ENCODE measurements at regions not wholly inside any gene's neighbourhood (a gene's known extent, or its start where the extent isn't known, plus 50 kb on each side); places are given as distances from the start of the nearest gene placed in this dataset.
A peak's percentile ranks its signal among the peaks of the same experiment; 100 is the strongest.
"Not testable (repeated sequence)": the region's sequence is repeated elsewhere in the genome, so short reads cannot be mapped to it uniquely, and the experiment has no call there.

DNA sequence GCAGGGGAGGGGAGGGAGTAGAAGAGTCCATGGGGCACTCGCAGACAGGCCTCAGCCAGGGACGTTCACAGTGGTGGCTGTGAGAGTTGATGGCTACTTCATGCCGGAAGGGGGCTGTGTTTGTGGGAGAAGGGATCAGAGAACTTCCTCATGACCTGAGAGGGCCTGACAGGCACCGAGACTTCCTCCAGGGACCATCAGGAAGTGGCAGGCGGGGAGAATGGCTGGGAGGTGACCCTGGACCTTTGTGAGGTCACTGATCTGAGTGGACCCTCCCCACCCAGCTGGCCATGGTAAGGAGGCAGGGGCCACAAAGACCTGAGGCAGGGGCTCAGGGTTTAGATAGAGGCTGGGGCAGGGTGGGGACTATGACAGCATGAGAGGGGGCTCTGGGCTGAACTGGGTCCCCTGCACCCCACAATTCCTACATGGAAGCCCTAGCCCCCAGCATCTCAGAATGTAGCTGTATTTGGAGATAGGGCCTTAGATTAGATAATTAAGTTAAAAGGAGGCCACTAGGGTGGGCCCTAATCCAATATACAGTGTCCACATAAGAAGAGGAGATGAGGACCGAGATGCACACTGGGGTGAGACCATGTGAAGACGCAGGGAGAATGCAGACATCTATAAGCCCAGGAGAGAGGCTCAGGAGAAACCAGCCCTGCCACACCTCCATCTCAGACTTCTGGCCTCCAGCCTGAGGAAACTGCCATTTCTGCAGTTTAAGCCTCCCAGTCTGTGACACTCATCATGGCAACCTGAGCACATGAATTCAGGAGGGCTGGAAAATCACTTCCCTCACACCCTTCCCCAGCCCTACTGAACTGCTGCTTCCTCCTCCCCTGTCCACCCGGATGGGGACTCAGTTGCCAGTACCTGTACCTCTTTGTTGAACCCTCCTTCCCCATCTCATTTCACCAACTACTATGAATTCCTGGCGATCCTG is 273.9 kb upstream of the ZNF32 start:
- Histone ChIP-seq H3K4me1 (no peaks in the 10 kb centered on the region), H3K9me3 (no peaks in the 10 kb centered on the region), H3K36me3 (no peaks in the 10 kb centered on the region), H3K27me3 (no peaks in the 10 kb centered on the region), H3K27ac (no peak overlapping the region), H3K4me3 (no peak overlapping the region)
- 66 to 71% methylated on average over 9 of the region's 9 CpGs for WGBS, 2 donors
- no peak for DNase-seq
- ATAC-seq (ENCODE audit: low FRiP score in 2 of 2): peak in 1 of 2 donors; percentile 32
- no peak for TF ChIP-seq POLR2AphosphoS5 (IDR thresholded peaks at IDR 0.05)
- TF ChIP-seq, protein P1, sequence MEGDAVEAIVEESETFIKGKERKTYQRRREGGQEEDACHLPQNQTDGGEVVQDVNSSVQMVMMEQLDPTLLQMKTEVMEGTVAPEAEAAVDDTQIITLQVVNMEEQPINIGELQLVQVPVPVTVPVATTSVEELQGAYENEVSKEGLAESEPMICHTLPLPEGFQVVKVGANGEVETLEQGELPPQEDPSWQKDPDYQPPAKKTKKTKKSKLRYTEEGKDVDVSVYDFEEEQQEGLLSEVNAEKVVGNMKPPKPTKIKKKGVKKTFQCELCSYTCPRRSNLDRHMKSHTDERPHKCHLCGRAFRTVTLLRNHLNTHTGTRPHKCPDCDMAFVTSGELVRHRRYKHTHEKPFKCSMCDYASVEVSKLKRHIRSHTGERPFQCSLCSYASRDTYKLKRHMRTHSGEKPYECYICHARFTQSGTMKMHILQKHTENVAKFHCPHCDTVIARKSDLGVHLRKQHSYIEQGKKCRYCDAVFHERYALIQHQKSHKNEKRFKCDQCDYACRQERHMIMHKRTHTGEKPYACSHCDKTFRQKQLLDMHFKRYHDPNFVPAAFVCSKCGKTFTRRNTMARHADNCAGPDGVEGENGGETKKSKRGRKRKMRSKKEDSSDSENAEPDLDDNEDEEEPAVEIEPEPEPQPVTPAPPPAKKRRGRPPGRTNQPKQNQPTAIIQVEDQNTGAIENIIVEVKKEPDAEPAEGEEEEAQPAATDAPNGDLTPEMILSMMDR (IDR thresholded peaks at IDR 0.05): no peak
- no peak for TF ChIP-seq EP300 (IDR thresholded peaks at IDR 0.05)
- TF ChIP-seq POLR2A (IDR thresholded peaks at IDR 0.05): no peak

DNA sequence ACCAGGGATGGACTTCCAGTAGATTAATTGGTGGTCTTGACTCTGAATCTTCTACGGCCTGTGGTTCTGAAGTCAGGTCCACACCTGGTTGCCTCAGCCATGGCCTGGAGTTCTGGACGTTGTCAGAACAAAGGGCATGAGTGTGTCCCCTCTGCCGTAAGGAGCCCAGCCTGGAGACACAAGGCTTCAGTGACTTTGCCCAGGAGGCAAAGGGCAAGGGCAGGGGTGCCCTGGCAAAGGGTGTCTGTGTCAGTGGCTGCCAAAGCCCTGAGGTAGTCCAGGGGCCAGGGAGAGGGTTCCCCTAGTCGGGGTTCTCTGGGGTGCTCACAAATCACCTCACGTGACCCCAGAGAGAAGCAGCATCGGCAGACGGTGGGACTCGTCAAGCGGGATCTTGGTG is 273.2 kb upstream of the ZNF32 start:
- ATAC-seq (ENCODE audit: low FRiP score in 2 of 2) (no peak), DNase-seq (no peak)
- H3K9me3 ChIP-seq: no peaks in the 10 kb centered on the region
- no peaks in the 10 kb centered on the region for H3K4me1 ChIP-seq
- WGBS, 2 donors: 84 to 100% methylated on average over 1 to 9 of the region's 9 CpGs
- TF ChIP-seq POLR2A (IDR thresholded peaks at IDR 0.05): no peak
- TF ChIP-seq, protein P1 (IDR thresholded peaks at IDR 0.05): no peak
- TF ChIP-seq EP300 (IDR thresholded peaks at IDR 0.05): no peak
- TF ChIP-seq POLR2AphosphoS5 (IDR thresholded peaks at IDR 0.05): no peak
- H3K4me3 ChIP-seq: no peak overlapping the region
- H3K27ac ChIP-seq: no peak overlapping the region
- no peaks in the 10 kb centered on the region for H3K36me3 ChIP-seq
- H3K27me3 ChIP-seq: no peaks in the 10 kb centered on the region

DNA sequence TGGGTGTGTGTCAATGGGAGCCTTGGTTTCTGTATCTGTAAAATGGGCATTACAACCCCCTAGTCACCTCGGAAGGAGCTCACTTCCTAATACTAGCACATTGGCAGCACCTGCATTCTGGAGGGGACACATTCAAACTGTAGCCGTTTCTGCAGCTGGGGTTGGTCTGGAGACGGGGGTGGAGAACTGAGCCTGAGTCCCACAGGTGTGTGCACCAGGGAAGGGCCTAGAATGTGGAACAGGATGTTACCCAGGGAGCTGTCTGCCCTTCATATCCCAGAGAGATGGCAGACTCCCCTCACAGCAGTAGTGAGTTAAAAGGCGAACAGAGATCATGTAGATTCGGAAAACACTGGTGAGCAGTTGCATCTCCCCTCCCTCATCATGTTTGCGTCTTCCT is 272.8 kb upstream of the ZNF32 start:
- H3K27me3 ChIP-seq: no peaks in the 10 kb centered on the region
- DNase-seq (no peak), ATAC-seq (ENCODE audit: low FRiP score in 2 of 2) (no peak)
- no peaks in the 10 kb centered on the region for H3K4me1 ChIP-seq
- H3K9me3 ChIP-seq: no peaks in the 10 kb centered on the region
- no peak for TF ChIP-seq POLR2AphosphoS5 (IDR thresholded peaks at IDR 0.05)
- TF ChIP-seq POLR2A (IDR thresholded peaks at IDR 0.05): no peak
- TF ChIP-seq, protein P1 (IDR thresholded peaks at IDR 0.05): no peak
- no peak for TF ChIP-seq EP300 (IDR thresholded peaks at IDR 0.05)
- H3K36me3 ChIP-seq: no peaks in the 10 kb centered on the region
- H3K27ac ChIP-seq: no peak overlapping the region
- 95 to 96% methylated on average over 6 of the region's 6 CpGs for WGBS, 2 donors
- H3K4me3 ChIP-seq: no peak overlapping the region

DNA sequence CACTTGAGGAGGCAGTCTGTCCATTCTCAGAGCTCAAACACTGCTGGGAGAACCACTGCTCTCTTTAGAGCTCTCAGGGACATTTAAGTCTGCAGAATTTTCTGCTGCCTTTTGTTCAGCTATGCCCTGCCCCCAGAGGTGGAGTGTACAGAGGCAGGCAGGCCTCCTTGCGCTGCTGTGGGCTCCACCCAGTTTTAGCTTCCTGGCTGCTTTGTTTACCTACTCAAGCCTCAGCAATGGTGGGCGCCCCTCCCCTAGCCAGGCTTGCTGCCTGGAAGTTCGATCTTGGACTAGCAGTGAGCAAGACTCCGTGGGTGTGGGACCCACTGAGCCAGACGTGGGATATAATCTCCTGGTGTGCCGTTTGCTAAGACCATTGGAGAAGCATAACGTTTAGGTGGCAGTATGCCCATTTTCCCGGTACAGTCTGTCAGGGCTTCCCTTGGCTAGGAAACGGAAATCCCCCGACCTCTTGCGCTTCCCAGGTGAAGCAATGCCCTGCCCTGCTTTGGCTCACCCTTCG is 271.6 kb upstream of the ZNF32 start:
- 83 to 88% methylated on average over 10 to 12 of the region's 12 CpGs for WGBS, 2 donors
- DNase-seq; H3K27me3 ChIP-seq; ATAC-seq (ENCODE audit: low FRiP score in 2 of 2); H3K4me3 ChIP-seq; H3K9me3 ChIP-seq; H3K27ac ChIP-seq; H3K36me3 ChIP-seq; H3K4me1 ChIP-seq: not testable (repeated sequence)

DNA sequence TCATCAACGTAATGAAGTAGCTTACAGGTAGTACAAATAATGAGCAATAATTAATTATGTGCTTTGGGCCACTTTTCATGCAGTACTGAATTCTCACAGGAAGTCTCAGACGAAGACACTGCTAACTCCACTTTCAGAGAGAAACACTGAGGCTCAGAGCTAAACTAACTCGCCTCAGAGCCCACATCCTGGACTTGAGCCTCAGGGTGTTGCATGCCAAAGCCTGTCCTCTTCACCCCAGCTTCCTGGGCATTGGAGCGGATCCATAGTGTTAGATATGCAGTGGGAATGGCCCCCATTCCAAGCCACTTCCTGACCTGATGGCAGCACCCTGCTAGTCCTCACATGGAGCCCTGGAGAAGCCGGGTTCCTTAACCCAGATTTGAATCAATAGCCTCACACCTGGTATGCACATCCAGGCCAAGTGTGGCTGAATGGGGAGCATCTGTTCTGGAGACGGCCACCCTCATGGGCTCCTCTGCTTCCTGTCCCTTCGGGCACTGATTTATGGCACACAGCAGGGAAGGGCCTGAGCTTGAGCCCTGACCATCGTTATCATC is 265.1 kb upstream of the ZNF32 start:
- H3K9me3 ChIP-seq: no peaks in the 10 kb centered on the region
- H3K27ac ChIP-seq: no peak overlapping the region
- H3K36me3 ChIP-seq: no peaks in the 10 kb centered on the region
- no peaks in the 10 kb centered on the region for H3K27me3 ChIP-seq
- H3K4me1 ChIP-seq: peaks cover 0 to 10% (median 3%) of the 10 kb centered on the region in 4 donors
- WGBS, 2 donors: 60 to 81% methylated on average over 6 to 8 of the region's 8 CpGs
- TF ChIP-seq EP300 (IDR thresholded peaks at IDR 0.05) (no peak), POLR2A (IDR thresholded peaks at IDR 0.05) (no peak), POLR2AphosphoS5 (IDR thresholded peaks at IDR 0.05) (no peak)
- TF ChIP-seq, protein P1 (IDR thresholded peaks at IDR 0.05): no peak
- ATAC-seq (ENCODE audit: low FRiP score in 2 of 2) (no peak), DNase-seq (no peak)
- H3K4me3 ChIP-seq: no peak overlapping the region
